Panc1 (cell line): ENCODE measurements at regions not wholly inside any gene's neighbourhood (a gene's known extent, or its start where the extent isn't known, plus 50 kb on each side); places are given as distances from the start of the nearest gene placed in this dataset.

ENCODE experiments used
- ATAC-seq: fragments of 200-7000 bp; cut with Tn5 transposase; 2 replicates; pipeline ENCODE4 v1.9.1; 2020; ENCODE audit warnings: mild to moderate bottlenecking, moderate library complexity
- BruUV-seq: library from RNA; stranded (reverse); fragments of 400-500 nt; replicated peaks from 2 replicates; lab custom pipeline; 2021; lab: Mats Ljungman, UMichigan
- CTCF ChIA-PET: fragments of 300-600 bp; sonication (Branson Sonifier 250); formaldehyde crosslinking; loops from one replicate; lab custom pipeline; 2022; ENCODE audit warnings: antibody characterized with exemption; lab: Charles Lee
- POLR2A ChIA-PET: fragments of 300-600 bp; sonication (Branson Sonifier 250); formaldehyde crosslinking; loops from one replicate; lab custom pipeline; 2022; ENCODE audit warnings: antibody characterized with exemption; lab: Charles Lee
- DNase-seq: peaks from one replicate; pipeline ENCODE4 v3.0.0-alpha.2; 2010; ENCODE audit warnings: low read depth, low spot score
- H3K27ac ChIP-seq: 2 replicates; pipeline ENCODE4 v1.5.1; 2011; ENCODE audit warnings: mild to moderate bottlenecking, low read length, inconsistent platforms
- H3K27me3 ChIP-seq: fragments of 200-500 bp; sonication (Bioruptor generic); 2 replicates; pipeline ENCODE4 v1.6.0; 2014; ENCODE audit warnings: low read length, inconsistent platforms; ENCODE audit not compliant: control insufficient read depth, insufficient read depth
- H3K36me3 ChIP-seq: fragments of 200-500 bp; sonication (Bioruptor generic); 2 replicates; pipeline ENCODE4 v1.5.1; 2014; ENCODE audit warnings: inconsistent platforms, mild to moderate bottlenecking, low read length, moderate library complexity; ENCODE audit not compliant: control insufficient read depth, insufficient read depth
- H3K4me1 ChIP-seq: 2 replicates; pipeline ENCODE4 v1.5.1; 2011; ENCODE audit warnings: inconsistent platforms, mild to moderate bottlenecking, low read length, moderate library complexity; ENCODE audit not compliant: control insufficient read depth, insufficient read depth
- H3K4me3 ChIP-seq, 2 experiments: 2 replicates each; pipeline ENCODE4 v1.5.1; 2011 to 2012; ENCODE audit warnings: low read depth in 2 of 2, low read length in 2 of 2, mild to moderate bottlenecking in 2 of 2, inconsistent platforms in 1 of 2, moderate library complexity in 1 of 2
- H3K9me3 ChIP-seq: fragments of 200-500 bp; sonication (Bioruptor generic); 2 replicates; pipeline ENCODE4 v1.5.1; 2014; ENCODE audit warnings: low read depth, mild to moderate bottlenecking, inconsistent platforms, low read length, moderate library complexity; ENCODE audit not compliant: control insufficient read depth, insufficient read depth
- CTCF ChIP-seq: fragments of 450-650 bp; IDR thresholded peaks from 2 replicates; pipeline ENCODE4 v1.5.1; 2017; ENCODE audit warnings: mild to moderate bottlenecking
- POLR2AphosphoS5 ChIP-seq: IDR thresholded peaks from 2 replicates; pipeline ENCODE4 v1.6.1; 2012; ENCODE audit warnings: mild to moderate bottlenecking, low read depth, low read length, moderate library complexity
- REST ChIP-seq, 2 experiments: IDR thresholded peaks; 2 replicates each; pipeline ENCODE4 v1.6.1; 2011 to 2012; ENCODE audit warnings: low read depth in 2 of 2, control low read depth in 1 of 2, low read length in 1 of 2, mild to moderate bottlenecking in 1 of 2, moderate library complexity in 1 of 2; ENCODE audit not compliant: insufficient read depth in 1 of 2
- SIN3A ChIP-seq: IDR thresholded peaks from 2 replicates; pipeline ENCODE4 v1.6.1; 2012; ENCODE audit warnings: low read depth, mild to moderate bottlenecking, low read length, moderate library complexity, borderline replicate concordance; ENCODE audit not compliant: insufficient read depth
- TCF7L2 ChIP-seq: IDR thresholded peaks from 2 replicates; pipeline ENCODE4 v1.6.1; 2011; ENCODE audit warnings: mild to moderate bottlenecking, low read depth, low read length, inconsistent platforms
- in situ Hi-C: cut with HindIII; loops from 2 replicates; pipeline ENCODE4 v1.10.0; 2016; ENCODE audit warnings: low sequenced_read_pairs, low pct_unique_long_range_greater_than_20kb
- intact Hi-C: fragments of 100-400 bp; cut with micrococcal nuclease; formaldehyde crosslinking; loops from one replicate; pipeline ENCODE4 v1.10.0; 2022; ENCODE audit not compliant: unreplicated experiment

GRCh38 chr20:8974009-8974708 is 94.7 kb upstream of the PLCB4 start:
- in situ Hi-C loops (no loop called here), intact Hi-C loops (no loop called here)
- no TSS peak for BruUV-seq
- ATAC-seq (no peak), DNase-seq (no peak)
- Histone ChIP-seq H3K27ac (no peak overlapping the region), H3K36me3 (no peaks in the 10 kb centered on the region), H3K27me3 (no peaks in the 10 kb centered on the region), H3K9me3 (no peaks in the 10 kb centered on the region), H3K4me3 (no peak overlapping the region), H3K4me1 (no peaks in the 10 kb centered on the region)
- ChIA-PET CTCF (no interaction called here), POLR2A (no interaction called here)
- TF ChIP-seq TCF7L2 (no peak), CTCF (no peak), SIN3A (no peak), POLR2AphosphoS5 (no peak), REST (IDR thresholded peaks at IDR 0.05; ENCODE audit: insufficient read depth in 1 of 2, low read depth in 2 of 2, low read length in 1 of 2) (no peak)

GRCh38 chr20:8981482-8981881 is 87.4 kb upstream of the PLCB4 start:
- Histone ChIP-seq H3K27me3 (no peaks in the 10 kb centered on the region), H3K36me3 (no peaks in the 10 kb centered on the region), H3K4me3 (no peak overlapping the region), H3K27ac (no peak overlapping the region), H3K4me1 (no peaks in the 10 kb centered on the region), H3K9me3 (no peaks in the 10 kb centered on the region)
- ChIA-PET CTCF (no interaction called here), POLR2A (no interaction called here)
- no TSS peak for BruUV-seq
- DNase-seq (no peak), ATAC-seq (no peak)
- in situ Hi-C loops, result no loop called here
- TF ChIP-seq TCF7L2, result no peak
- TF ChIP-seq REST (IDR thresholded peaks at IDR 0.05; ENCODE audit: insufficient read depth in 1 of 2, low read depth in 2 of 2, low read length in 1 of 2), result no peak
- TF ChIP-seq CTCF, result no peak
- TF ChIP-seq POLR2AphosphoS5, result no peak
- TF ChIP-seq SIN3A, result no peak
- intact Hi-C loops, result no loop called here
